Ascending aorta (tissue), 2 donors: ENCODE measurements at regions not wholly inside any gene's neighbourhood (a gene's known extent, or its start where the extent isn't known, plus 50 kb on each side); places are given as distances from the start of the nearest gene placed in this dataset.
A peak's percentile ranks its signal among the peaks of the same experiment; 100 is the strongest.

Source experiments
- DNase-seq, 2 donors: peaks; one replicate each; pipeline ENCODE4 v3.0.0-alpha.2; 2019; ENCODE audit warnings: low spot score in 2 of 2
- H3K27ac ChIP-seq, 2 donors: fragments of 200-600 bp; sonication (generic); one replicate each; pipeline ENCODE4 v1.5.1; 2016 to 2017; ENCODE audit warnings: mild to moderate bottlenecking in 1 of 2
- H3K27me3 ChIP-seq: fragments of 200-600 bp; sonication (generic); one replicate; pipeline ENCODE4 v1.5.1; 2017
- H3K36me3 ChIP-seq, 2 donors: fragments of 200-600 bp; sonication (generic); one replicate each; pipeline ENCODE4 v1.5.1; 2016
- H3K4me1 ChIP-seq, 2 donors: fragments of 200-600 bp; sonication (generic); one replicate each; pipeline ENCODE4 v1.5.1; 2016 to 2017; ENCODE audit warnings: mild to moderate bottlenecking in 1 of 2
- H3K4me3 ChIP-seq, 2 donors: fragments of 200-600 bp; sonication (generic); one replicate each; pipeline ENCODE4 v1.5.1; 2016 to 2017; ENCODE audit warnings: mild to moderate bottlenecking in 1 of 2
- H3K9me3 ChIP-seq, 2 donors: fragments of 200-600 bp; sonication (generic); one replicate each; pipeline ENCODE4 v1.5.1; 2016
- CTCF ChIP-seq, 3 experiments: fragments of 200-600 bp in 2 of 3; fragments of 450-650 bp in 1 of 3; sonication (generic) in 2 of 3; IDR thresholded peaks; one replicate each; pipeline ENCODE4 v1.5.1; 2016 to 2019; ENCODE audit warnings: antibody characterized with exemption in 3 of 3, mild to moderate bottlenecking in 1 of 3, moderate library complexity in 1 of 3
- intact Hi-C: fragments of 100-400 bp; cut with DNase I; formaldehyde crosslinking; loops from one replicate; pipeline ENCODE4 v1.15.1; 2023

- H3K4me3 ChIP-seq: no peak overlapping the region
- no peak for DNase-seq
- no peaks in the 10 kb centered on the region for H3K27me3 ChIP-seq
- TF ChIP-seq CTCF (IDR thresholded peaks at IDR 0.05): no peak
- no peaks in the 10 kb centered on the region for H3K9me3 ChIP-seq
- intact Hi-C loops: no loop called here
- no peaks in the 10 kb centered on the region for H3K36me3 ChIP-seq
- peaks cover 0 to 2% of the 10 kb centered on the region in 2 donors for H3K4me1 ChIP-seq
- H3K27ac ChIP-seq: peak overlapping the region in 1 of 2 donors; percentile 7
These were observed 58.1 kb upstream of the ERG start for GRCh38 chr21:38556390-38556789.

GRCh38 chr21:38561205-38561604, 62.9 kb upstream of the ERG start:
- no peak overlapping the region for H3K27ac ChIP-seq
- no peak for TF ChIP-seq CTCF (IDR thresholded peaks at IDR 0.05)
- DNase-seq: no peak
- H3K27me3 ChIP-seq: no peaks in the 10 kb centered on the region
- no peaks in the 10 kb centered on the region for H3K9me3 ChIP-seq
- H3K4me3 ChIP-seq: no peak overlapping the region
- intact Hi-C loops: no loop called here
- peaks cover 0 to 4% of the 10 kb centered on the region in 2 donors for H3K36me3 ChIP-seq
- H3K4me1 ChIP-seq: no peaks in the 10 kb centered on the region

GRCh38 chr21:38561613-38562581, 63.6 kb upstream of the ERG start:
- Histone ChIP-seq H3K36me3 (peaks cover 0 to 4% of the 10 kb centered on the region in 2 donors), H3K4me1 (peaks cover 0 to 4% of the 10 kb centered on the region in 2 donors)
- intact Hi-C loops: no loop called here

GRCh38 chr21:38567335-38567969, 69.2 kb upstream of the ERG start:
- no peak for DNase-seq
- H3K9me3 ChIP-seq: no peaks in the 10 kb centered on the region
- H3K27me3 ChIP-seq: no peaks in the 10 kb centered on the region
- peak overlapping the region; percentile 32 to 62 for H3K27ac ChIP-seq
- no peak for TF ChIP-seq CTCF (IDR thresholded peaks at IDR 0.05)
- H3K4me3 ChIP-seq: peak overlapping the region; percentile 17 to 49
- peaks cover 0 to 6% of the 10 kb centered on the region in 2 donors for H3K4me1 ChIP-seq
- intact Hi-C loops: loop anchor here (5.0 kb wide), 2 partner anchors 60 to 80 kb away; no protein-coding TSS in a partner anchor
- peaks cover 0 to 14% of the 10 kb centered on the region in 2 donors for H3K36me3 ChIP-seq

More at GRCh38 chr21:38561613-38562581, 63.6 kb upstream of the ERG start:
- TF ChIP-seq CTCF (IDR thresholded peaks at IDR 0.05): no peak
- Histone ChIP-seq H3K27me3 (no peaks in the 10 kb centered on the region), H3K27ac (no peak overlapping the region), H3K9me3 (no peaks in the 10 kb centered on the region), H3K4me3 (no peak overlapping the region)
- DNase-seq: no peak

GRCh38 chr21:38567970-38568360, 69.7 kb upstream of the ERG start:
- intact Hi-C loops: loop anchor here (5.0 kb wide), 2 partner anchors 61 to 79 kb away; no protein-coding TSS in a partner anchor
- no peaks in the 10 kb centered on the region for H3K9me3 ChIP-seq
- peak overlapping the region; percentile 32 to 62 for H3K27ac ChIP-seq
- peaks cover 0 to 6% of the 10 kb centered on the region in 2 donors for H3K4me1 ChIP-seq
- H3K36me3 ChIP-seq: peaks cover 0 to 14% of the 10 kb centered on the region in 2 donors
- peak overlapping the region in 1 of 2 donors; percentile 49 for H3K4me3 ChIP-seq
- no peak for TF ChIP-seq CTCF (IDR thresholded peaks at IDR 0.05)
- DNase-seq: no peak
- H3K27me3 ChIP-seq: no peaks in the 10 kb centered on the region
